ENCODE measurements at regions not wholly inside any gene's neighbourhood (a gene's known extent, or its start where the extent isn't known, plus 50 kb on each side); places are given as distances from the start of the nearest gene placed in this dataset.

GRCh38 chr9:129407905-129408452, 212.9 kb downstream of the C9orf50 start:
- no peaks in the 10 kb centered on the region for H3K36me3 ChIP-seq (replicated peaks)
- H3K4me1 ChIP-seq = peaks cover 6% of the 10 kb centered on the region
- no peaks in the 10 kb centered on the region for H3K27me3 ChIP-seq (ENCODE audit: low read depth)
- in situ Hi-C loops (cut with MboI; ENCODE audit: low sequenced_read_pairs) = no loop called here
- H3K9me3 ChIP-seq = no peaks in the 10 kb centered on the region
- no peak overlapping the region for H3K4me3 ChIP-seq
- DNase-seq (ENCODE audit: low spot score in 2 of 2) = no peak

- no peaks in the 10 kb centered on the region for H3K27me3 ChIP-seq (ENCODE audit: low read depth)
- no peaks in the 10 kb centered on the region for H3K36me3 ChIP-seq (replicated peaks)
- no peak overlapping the region for H3K4me3 ChIP-seq
- peak in 1 of 2 experiments; percentile 65 for DNase-seq (ENCODE audit: low spot score in 2 of 2)
- H3K4me1 ChIP-seq = peaks cover 3% of the 10 kb centered on the region
- in situ Hi-C loops (cut with MboI; ENCODE audit: low sequenced_read_pairs) = no loop called here
- H3K9me3 ChIP-seq = no peaks in the 10 kb centered on the region
Observed at GRCh38 chr9:129406278-129407225, 214.3 kb downstream of the C9orf50 start.

GRCh38 chr9:129405827-129406213, 215.1 kb downstream of the C9orf50 start:
- in situ Hi-C loops (cut with MboI; ENCODE audit: low sequenced_read_pairs) = no loop called here
- H3K4me3 ChIP-seq = no peak overlapping the region

GRCh38 chr9:129405089-129405826, 215.6 kb downstream of the C9orf50 start:
- Histone ChIP-seq H3K4me3 (no peak overlapping the region), H3K27me3 (ENCODE audit: low read depth) (no peaks in the 10 kb centered on the region), H3K36me3 (replicated peaks) (no peaks in the 10 kb centered on the region), H3K4me1 (peaks cover 3% of the 10 kb centered on the region), H3K9me3 (no peaks in the 10 kb centered on the region)
- in situ Hi-C loops (cut with MboI; ENCODE audit: low sequenced_read_pairs) = no loop called here
- no peak for DNase-seq (ENCODE audit: low spot score in 2 of 2)

More at GRCh38 chr9:129405827-129406213, 215.1 kb downstream of the C9orf50 start:
- DNase-seq (ENCODE audit: low spot score in 2 of 2) = no peak
- no peaks in the 10 kb centered on the region for H3K9me3 ChIP-seq
- H3K4me1 ChIP-seq = peaks cover 3% of the 10 kb centered on the region
- no peaks in the 10 kb centered on the region for H3K27me3 ChIP-seq (ENCODE audit: low read depth)
- H3K36me3 ChIP-seq (replicated peaks) = no peaks in the 10 kb centered on the region

- no peaks in the 10 kb centered on the region for H3K9me3 ChIP-seq
- in situ Hi-C loops (cut with MboI; ENCODE audit: low sequenced_read_pairs) = no loop called here
- H3K27me3 ChIP-seq (ENCODE audit: low read depth) = no peaks in the 10 kb centered on the region
- no peak overlapping the region for H3K4me3 ChIP-seq
- no peak for DNase-seq (ENCODE audit: low spot score in 2 of 2)
- H3K4me1 ChIP-seq = peaks cover 3% of the 10 kb centered on the region
- no peaks in the 10 kb centered on the region for H3K36me3 ChIP-seq (replicated peaks)
Observed at GRCh38 chr9:129404621-129405020, 216.3 kb downstream of the C9orf50 start.

GRCh38 chr9:129403779-129404620, 216.9 kb downstream of the C9orf50 start:
- H3K4me3 ChIP-seq = no peak overlapping the region
- no peak for DNase-seq (ENCODE audit: low spot score in 2 of 2)
- no peaks in the 10 kb centered on the region for H3K27me3 ChIP-seq (ENCODE audit: low read depth)
- H3K36me3 ChIP-seq (replicated peaks) = no peaks in the 10 kb centered on the region
- H3K9me3 ChIP-seq = no peaks in the 10 kb centered on the region
- H3K4me1 ChIP-seq = peaks cover 3% of the 10 kb centered on the region
- in situ Hi-C loops (cut with MboI; ENCODE audit: low sequenced_read_pairs) = no loop called here

GRCh38 chr9:129402931-129403778, 217.7 kb downstream of the C9orf50 start:
- no peaks in the 10 kb centered on the region for H3K27me3 ChIP-seq (ENCODE audit: low read depth)
- no peaks in the 10 kb centered on the region for H3K36me3 ChIP-seq (replicated peaks)
- in situ Hi-C loops (cut with MboI; ENCODE audit: low sequenced_read_pairs) = no loop called here
- no peak for DNase-seq (ENCODE audit: low spot score in 2 of 2)
- no peak overlapping the region for H3K4me3 ChIP-seq
- no peaks in the 10 kb centered on the region for H3K9me3 ChIP-seq
- H3K4me1 ChIP-seq = peaks cover 3% of the 10 kb centered on the region

GRCh38 chr9:129402371-129402739, 218.5 kb downstream of the C9orf50 start:
- no peak overlapping the region for H3K4me3 ChIP-seq
- peak in 1 of 2 experiments; percentile 29 for DNase-seq (ENCODE audit: low spot score in 2 of 2)
- peaks cover 3% of the 10 kb centered on the region for H3K4me1 ChIP-seq

GRCh38 chr9:129401623-129402370, 219.1 kb downstream of the C9orf50 start:
- no peaks in the 10 kb centered on the region for H3K9me3 ChIP-seq
- H3K4me3 ChIP-seq = no peak overlapping the region
- no peak for DNase-seq (ENCODE audit: low spot score in 2 of 2)
- in situ Hi-C loops (cut with MboI; ENCODE audit: low sequenced_read_pairs) = no loop called here
- no peaks in the 10 kb centered on the region for H3K36me3 ChIP-seq (replicated peaks)
- H3K4me1 ChIP-seq = peaks cover 3% of the 10 kb centered on the region
- H3K27me3 ChIP-seq (ENCODE audit: low read depth) = no peaks in the 10 kb centered on the region

More at GRCh38 chr9:129402371-129402739, 218.5 kb downstream of the C9orf50 start:
- H3K9me3 ChIP-seq = no peaks in the 10 kb centered on the region
- no peaks in the 10 kb centered on the region for H3K27me3 ChIP-seq (ENCODE audit: low read depth)
- in situ Hi-C loops (cut with MboI; ENCODE audit: low sequenced_read_pairs) = no loop called here
- H3K36me3 ChIP-seq (replicated peaks) = no peaks in the 10 kb centered on the region

- no peaks in the 10 kb centered on the region for H3K27me3 ChIP-seq (ENCODE audit: low read depth)
- no peak for DNase-seq (ENCODE audit: low spot score in 2 of 2)
- in situ Hi-C loops (cut with MboI; ENCODE audit: low sequenced_read_pairs) = no loop called here
- no peaks in the 10 kb centered on the region for H3K9me3 ChIP-seq
- H3K36me3 ChIP-seq (replicated peaks) = no peaks in the 10 kb centered on the region
- no peak overlapping the region for H3K4me3 ChIP-seq
- H3K4me1 ChIP-seq = no peaks in the 10 kb centered on the region
Observed at GRCh38 chr9:129400971-129401622, 219.8 kb downstream of the C9orf50 start.

GRCh38 chr9:129400001-129400970, 220.6 kb downstream of the C9orf50 start:
- H3K27me3 ChIP-seq (ENCODE audit: low read depth) = no peaks in the 10 kb centered on the region
- no peak for DNase-seq (ENCODE audit: low spot score in 2 of 2)
- H3K36me3 ChIP-seq (replicated peaks) = no peaks in the 10 kb centered on the region
- H3K4me3 ChIP-seq = no peak overlapping the region
- in situ Hi-C loops (cut with MboI; ENCODE audit: low sequenced_read_pairs) = no loop called here
- no peaks in the 10 kb centered on the region for H3K9me3 ChIP-seq
- no peaks in the 10 kb centered on the region for H3K4me1 ChIP-seq

All from HAP-1 (cell line).